Stimulated activated CD4-positive, alpha-beta T cell treated with anti-CD3 and anti-CD28 coated beads, Interleukin-15, amount 100 ng/mL, for 48 hours (primary cell): ENCODE measurements at regions not wholly inside any gene's neighbourhood (a gene's known extent, or its start where the extent isn't known, plus 50 kb on each side); places are given as distances from the start of the nearest gene placed in this dataset.

Source experiments
- DNase-seq, 2 donors: peaks; one replicate each; pipeline ENCODE4 v3.0.0-alpha.2; 2020; ENCODE audit warnings: low read depth in 2 of 2

DNA sequence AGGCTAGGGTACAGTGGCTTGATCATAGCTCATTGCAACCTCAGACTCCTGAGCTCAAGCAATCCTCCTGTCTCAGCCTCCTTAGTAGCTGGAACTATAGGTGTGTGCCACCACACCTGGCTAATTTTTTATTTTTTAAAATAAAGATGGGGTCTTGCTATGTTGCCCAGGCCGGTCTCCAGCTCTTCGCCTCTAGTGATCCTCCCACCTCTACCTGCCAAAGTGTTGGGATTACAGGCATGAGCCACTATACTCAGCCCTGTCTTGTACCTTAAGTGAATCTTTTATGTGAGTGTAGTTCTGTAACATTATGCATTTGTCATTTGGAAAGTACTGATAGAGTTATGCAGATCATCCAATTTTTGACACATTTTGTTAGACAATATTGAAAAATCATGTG lies 66.9 kb upstream of the C15orf39 start:
- DNase-seq = no peak

DNA sequence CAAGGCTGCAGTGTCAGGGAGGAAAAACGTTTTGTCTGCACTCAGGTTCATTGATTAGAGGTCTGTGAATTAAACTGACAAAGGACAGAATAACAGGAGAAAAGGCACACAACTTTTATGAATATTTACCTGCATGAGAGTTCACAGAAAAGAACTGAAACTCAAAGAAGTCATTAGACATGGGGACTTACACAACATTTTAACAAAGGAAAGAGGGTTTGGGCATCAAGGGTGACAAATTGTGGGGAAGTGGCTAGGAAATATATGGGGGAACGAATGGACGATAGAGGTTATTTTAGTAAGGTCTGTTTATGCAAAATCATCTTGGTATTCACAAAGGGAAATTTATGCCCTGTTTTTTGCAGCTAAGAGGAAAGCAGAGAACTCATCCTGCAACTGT lies 65.6 kb upstream of the C15orf39 start:
- DNase-seq = no peak

DNA sequence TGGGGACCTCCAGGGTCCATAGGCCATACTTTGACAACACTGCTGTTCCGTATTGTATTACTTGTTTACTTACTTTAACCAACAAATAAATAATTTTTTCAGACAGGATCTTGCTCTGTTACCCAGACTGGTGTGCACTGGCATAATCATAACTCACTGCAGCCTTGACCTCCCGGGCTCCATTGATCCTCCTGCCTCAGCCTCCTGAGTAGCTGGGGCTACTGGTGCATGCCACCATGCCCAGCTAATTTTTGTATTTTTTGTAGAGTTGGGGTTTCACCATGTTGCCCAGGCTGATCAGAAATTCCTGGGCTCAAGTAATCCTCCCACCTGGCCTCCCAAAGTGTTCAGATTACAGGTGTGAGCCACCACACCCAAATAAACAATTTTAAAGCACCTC lies 64.9 kb upstream of the C15orf39 start:
- DNase-seq = no peak

DNA sequence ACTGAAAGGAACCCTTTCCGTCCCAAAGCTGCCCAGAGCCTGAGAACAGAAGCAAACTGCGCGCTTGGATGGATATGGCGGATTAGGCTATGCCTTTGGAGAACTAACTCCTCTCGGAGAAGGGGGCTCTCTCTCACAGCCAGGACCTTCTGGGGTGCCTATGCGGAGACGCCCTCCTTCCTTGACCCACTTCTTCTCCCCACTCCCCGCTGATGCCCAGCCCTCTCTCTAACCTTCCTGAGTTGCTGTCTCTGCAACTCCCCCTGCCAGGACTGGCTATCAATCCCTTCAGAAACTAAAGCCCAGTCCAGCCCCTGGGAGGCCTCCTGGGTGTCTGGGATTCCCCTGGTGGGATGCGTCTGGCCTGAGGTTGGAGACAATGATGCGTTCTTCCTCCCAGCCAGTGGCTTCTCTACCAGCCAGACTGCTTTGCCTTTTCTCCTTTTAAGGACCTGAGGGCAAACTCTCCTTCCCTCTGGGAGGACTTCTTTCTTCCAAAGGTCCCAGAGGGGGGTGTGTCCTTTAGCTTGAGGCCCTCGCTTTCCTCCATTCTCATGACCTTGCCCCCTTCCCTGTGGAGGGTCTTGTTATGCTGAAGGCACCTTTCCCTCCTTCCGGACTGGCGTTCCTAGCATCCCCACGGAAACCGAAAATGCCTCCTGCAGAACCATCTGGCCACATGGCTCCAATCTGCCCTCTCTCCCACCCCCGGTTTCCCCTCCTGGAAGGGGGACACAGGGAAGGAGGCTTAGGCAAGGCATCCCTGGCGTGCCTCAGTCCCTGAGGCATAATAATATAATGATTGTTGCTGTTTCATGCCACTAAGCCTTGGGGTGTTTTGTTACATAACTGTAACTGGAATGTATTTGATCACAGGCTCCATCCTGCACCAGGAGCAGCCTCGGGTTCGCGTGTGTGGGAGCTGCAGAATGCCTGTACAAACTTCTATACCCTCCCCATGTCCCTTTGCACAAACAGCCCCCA lies 63.4 kb upstream of the C15orf39 start:
- DNase-seq = no peak

DNA sequence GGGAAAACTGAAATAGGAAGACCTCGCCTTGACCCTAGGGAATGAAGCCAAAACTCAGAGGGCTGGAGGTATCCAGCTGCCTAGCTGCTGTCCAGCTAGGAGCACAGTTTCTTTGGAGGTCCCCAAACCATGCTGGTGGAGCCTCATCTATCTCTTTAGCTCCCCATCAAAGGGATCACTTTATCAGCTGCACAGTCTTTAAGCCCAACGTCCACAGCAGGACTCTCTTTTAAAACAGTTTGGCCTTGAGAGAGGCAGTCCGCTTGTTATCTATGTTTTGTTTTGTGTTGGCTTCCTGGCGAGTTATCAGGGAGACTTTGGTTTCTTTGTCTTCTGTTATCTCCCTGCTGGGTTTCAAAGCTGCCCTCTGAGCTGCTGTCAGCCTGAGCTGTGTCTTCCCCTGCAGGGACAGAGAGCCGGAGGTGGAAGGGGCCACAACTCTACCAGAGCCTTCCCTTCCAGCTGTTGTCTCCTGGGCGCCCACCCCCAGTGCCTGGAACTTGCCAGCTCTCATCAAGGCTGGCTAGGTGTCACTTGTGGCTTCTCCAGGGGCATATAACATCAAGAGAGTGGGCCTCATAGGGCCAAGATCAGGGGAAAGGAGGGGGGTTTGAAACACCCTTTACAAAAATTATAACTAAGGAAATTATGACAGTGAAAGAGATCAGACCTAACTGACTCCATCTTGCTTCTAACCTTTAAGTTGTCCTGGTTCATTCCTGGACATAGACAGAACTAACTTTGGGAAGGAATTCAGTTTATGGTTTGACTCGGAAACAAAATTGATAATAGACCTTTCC lies 61.4 kb upstream of the C15orf39 start:
- no peak for DNase-seq

DNA sequence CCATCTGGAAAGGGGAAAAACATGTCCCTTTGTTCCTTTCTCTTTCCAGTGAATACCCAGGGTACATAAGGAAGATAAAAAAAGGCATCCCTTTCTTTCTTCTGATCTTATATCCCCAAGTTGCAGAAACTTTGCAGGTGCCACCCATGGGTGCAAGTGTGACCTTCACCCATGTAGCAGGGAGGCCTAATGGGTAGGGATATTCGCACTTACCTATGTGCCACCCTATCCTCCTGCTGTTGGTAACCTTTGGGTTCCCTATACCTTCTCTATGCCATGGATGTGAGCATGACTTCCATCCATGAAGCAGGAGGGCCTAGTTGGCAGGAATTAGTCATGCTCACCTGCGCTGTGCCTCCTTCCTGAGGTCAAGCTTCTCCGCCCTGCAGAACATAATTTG lies 59.2 kb upstream of the C15orf39 start:
- no peak for DNase-seq

DNA sequence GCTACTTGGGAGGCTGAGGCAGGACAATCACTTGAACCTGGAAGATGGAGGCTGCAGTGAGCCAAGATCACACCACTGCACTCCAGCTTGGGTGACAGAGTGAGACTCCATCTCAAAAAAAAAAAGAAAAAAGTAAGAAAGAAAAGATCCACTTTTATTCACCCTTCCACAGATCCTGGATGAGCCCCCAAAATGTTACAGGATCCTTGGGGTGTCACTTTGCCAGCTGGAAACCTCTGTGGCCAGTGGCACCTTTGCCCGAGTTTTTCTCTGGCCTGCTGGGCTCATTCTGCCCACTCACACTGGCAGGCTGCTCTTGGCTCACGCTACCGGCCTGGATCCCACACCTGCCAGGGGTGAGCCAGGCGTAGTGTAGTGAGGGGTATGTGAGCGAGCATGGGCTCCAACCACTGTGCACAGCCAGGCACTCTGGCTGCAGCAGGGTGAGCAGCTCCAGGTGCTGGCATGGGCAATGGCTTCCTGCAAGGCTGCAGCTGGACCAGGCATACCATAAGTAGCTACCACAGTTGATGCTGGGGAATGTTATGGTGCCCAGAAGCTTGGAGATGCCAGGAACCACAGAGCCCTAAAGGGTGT lies 57.8 kb upstream of the C15orf39 start:
- no peak for DNase-seq

DNA sequence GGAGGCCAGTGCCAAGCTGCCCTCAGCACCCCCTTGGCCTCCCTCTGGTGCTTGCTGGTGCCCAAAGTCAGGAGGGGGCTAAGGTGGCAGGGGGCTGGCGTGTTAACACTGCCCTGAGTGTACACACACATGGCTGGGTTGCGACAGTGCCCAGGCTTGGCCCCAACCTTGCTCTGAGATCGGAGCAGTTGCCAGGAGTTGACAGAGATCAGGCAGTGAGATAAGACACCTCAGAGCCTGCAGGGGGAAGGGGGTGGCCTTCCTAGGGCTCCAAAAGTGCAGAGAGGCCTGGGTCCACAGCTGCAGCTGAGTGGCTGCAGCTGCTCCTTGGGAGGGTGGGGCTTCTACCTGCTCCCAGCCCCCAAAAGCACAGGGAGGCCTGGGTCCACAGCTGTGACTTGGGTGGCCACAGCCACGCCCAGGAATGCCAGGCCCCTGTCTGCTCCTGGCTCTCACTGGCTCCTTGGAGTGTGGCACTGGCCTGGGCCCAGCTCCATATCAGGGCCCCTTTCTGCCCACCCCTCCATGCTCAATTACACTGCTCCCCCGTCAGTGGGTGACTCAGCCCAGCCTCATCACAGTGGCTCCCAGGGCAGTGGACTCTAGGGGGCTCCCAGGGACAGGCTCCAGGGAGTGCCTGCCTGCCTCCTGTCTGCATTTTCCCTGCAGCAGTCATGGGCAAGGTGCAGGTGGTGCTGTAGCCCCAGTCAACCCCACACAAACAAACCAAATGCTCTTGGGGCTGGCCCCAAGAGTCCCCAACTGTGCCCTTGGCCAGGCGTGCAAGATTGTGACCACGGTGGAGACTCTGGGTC lies 56.4 kb upstream of the C15orf39 start:
- DNase-seq = no peak

DNA sequence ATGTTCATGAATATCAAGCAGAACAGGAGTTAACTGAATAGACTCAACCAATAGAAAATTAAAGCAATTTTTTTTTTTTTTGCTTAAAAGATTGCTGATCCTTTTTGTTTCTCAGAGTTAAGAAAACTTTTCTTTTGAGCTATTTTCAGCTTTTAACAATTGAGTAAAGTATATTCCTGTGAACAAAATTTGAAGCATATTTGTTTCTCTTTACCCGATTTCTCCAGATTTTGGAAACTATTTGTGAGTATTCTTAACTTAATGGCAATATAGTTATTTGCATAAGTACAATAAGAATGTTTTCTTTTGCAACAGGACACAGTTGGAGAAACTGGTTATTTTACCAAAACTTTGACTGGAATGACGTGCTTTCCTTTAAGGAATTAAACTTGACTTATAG lies 53.4 kb upstream of the C15orf39 start:
- DNase-seq = no peak

DNA sequence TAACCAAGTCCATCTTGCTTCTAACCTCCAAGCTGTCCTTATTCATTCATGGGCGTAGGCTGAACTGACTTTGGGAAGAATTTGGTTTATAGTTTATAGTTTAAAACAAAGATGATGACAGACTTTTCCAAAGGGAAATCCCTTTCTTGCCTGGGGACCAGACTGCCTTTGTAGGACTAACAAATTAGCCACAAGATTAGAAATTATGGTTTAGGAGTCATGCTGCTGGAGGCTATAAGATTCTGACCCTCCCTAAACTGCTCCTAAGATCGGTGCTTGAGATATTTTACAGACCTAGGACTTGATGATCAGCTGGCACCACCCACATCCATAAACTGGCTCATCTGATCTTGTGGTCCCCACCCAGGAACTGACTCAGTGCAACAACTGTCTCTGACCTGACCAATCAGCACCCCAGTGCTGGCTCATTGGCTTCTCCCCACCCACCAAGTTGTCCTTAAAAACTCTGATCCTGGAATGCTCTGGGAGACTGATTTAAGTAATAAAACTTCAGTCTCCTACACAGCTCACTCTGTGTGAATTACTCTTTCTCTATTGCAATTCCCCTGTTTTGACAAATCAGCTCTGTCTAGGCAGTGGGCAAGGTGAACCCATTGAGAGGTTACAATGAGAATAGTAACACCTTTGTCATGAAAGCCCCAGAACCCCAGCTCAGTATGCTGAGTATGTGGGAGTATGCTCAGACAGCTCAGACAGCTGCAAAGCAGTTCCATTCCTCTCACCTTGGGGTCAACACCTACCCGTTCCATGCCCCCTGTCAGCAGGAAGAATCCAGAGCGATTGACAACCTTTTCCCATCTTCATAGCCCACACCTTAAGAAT lies 51.6 kb upstream of the C15orf39 start:
- DNase-seq = no peak

DNA sequence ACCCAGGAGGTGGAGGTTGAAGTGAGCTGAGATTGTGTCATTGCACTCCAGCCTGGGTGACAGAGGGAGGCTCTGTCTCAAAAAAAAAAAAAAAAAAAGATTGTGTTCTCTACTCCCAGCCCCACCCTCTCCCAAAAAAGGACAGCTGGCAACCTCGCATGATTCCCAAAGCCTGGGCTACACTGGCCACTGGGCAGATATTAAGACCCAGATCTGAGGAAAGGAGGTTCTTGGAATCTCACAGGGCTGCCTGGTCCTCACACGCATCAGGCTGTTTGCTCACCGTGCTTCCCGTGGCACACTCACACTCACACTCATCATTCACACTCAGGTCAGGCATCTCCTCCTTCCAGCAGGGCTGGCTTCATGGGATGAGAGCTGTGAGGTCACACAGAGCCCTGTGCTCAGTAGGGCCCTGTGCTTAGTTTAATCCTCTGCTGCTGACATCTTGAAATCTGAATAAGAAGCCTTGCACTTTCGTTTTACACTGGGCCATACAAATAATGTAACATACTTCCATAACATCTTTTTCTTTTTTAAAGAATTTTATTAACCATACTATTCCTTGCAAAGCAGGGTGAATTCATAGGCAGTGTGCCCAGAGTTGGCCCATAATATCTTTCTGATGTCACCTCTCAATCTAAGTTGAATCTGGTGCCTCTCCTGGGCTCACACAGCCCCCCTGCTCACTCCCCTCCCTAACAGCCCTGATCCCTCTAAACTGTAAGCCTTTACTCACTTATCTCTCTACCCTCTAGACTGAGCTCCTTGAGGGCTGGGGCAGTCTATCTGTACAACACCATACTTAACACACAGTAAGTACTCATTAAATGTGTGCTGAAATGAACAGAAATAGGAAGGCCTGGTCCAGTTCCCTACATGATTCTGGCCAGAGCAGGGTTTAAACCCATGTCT lies 50.2 kb upstream of the C15orf39 start:
- DNase-seq = no peak
